ENCODE measurements at regions not wholly inside any gene's neighbourhood (a gene's known extent, or its start where the extent isn't known, plus 50 kb on each side); places are given as distances from the start of the nearest gene placed in this dataset.

DNA sequence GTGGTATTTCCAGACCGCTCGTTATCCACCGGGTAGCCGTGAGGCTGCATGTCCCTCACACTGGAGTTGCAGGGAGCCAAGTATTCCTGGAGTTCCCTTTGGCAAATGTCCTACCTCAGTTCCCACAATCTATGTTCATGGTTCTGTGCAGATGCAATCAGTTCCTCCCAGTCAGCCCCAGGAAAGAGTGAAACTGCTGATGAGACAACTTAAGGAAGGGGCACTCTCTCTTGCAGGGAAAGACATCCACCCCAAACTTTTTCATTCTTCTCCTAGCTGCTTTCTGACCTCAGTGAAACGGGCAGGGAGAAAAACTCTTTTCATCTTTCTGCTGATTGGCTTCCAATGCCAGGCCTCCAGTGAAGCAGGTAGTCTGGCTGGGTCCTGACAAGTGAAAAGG is 205.1 kb upstream of the TMEM45B start:
- Histone ChIP-seq H3K9ac (replicated peaks; ENCODE audit: extremely low read depth, insufficient read depth, low read length) (no peak overlapping the region), H3K27me3 (ENCODE audit: control insufficient read depth in 2 of 2, insufficient read depth in 2 of 2, low read length in 2 of 2) (no peaks in the 10 kb centered on the region), H3K4me3 (replicated peaks in 1 of 3; ENCODE audit: insufficient read depth in 1 of 3, low read depth in 1 of 3, low read length in 3 of 3) (no peak overlapping the region), H3K36me3 (ENCODE audit: control insufficient read depth in 2 of 2, extremely low read depth in 1 of 2, insufficient read depth in 2 of 2, low read length in 2 of 2) (no peaks in the 10 kb centered on the region), H3K79me2 (ENCODE audit: control insufficient read depth, insufficient read depth, low read length) (no peaks in the 10 kb centered on the region), H3K4me1 (ENCODE audit: control insufficient read depth, extremely low read depth, insufficient read depth, low read length) (no peaks in the 10 kb centered on the region), H3K9me1 (replicated peaks; ENCODE audit: control insufficient read depth, extremely low read depth, insufficient read depth, low read length) (no peaks in the 10 kb centered on the region), H3K9me3 (replicated peaks; ENCODE audit: control insufficient read depth, insufficient read depth, low read length) (no peaks in the 10 kb centered on the region), H3K4me2 (ENCODE audit: insufficient read depth, low read length) (no peak overlapping the region), H3K27ac (ENCODE audit: insufficient read depth, low read depth, low read length) (no peak overlapping the region), H4K20me1 (replicated peaks; ENCODE audit: control insufficient read depth, extremely low read depth, insufficient read depth, low read length) (no peaks in the 10 kb centered on the region), H2AFZ (ENCODE audit: low read depth, low read length) (no peak overlapping the region)
- no TSS peak for BruUV-seq (replicated peaks)
- dilution Hi-C loops (cut with MboI; ENCODE audit: extremely low pct_ligation_motif_present, low sequenced_read_pairs) (no loop called here), intact Hi-C loops (cut with micrococcal nuclease) (no loop called here)
- POLR2A ChIA-PET = no interaction called here
- CTCF ChIA-PET = interaction anchor here (1.1 kb wide), 1 partner anchor 16 kb away, joined by 3 read pairs; no protein-coding TSS in a partner anchor
- DNase-seq (ENCODE audit: low read depth, low spot score) = no peak
- FAIRE-seq = no peak
- TF ChIP-seq, protein P1, sequence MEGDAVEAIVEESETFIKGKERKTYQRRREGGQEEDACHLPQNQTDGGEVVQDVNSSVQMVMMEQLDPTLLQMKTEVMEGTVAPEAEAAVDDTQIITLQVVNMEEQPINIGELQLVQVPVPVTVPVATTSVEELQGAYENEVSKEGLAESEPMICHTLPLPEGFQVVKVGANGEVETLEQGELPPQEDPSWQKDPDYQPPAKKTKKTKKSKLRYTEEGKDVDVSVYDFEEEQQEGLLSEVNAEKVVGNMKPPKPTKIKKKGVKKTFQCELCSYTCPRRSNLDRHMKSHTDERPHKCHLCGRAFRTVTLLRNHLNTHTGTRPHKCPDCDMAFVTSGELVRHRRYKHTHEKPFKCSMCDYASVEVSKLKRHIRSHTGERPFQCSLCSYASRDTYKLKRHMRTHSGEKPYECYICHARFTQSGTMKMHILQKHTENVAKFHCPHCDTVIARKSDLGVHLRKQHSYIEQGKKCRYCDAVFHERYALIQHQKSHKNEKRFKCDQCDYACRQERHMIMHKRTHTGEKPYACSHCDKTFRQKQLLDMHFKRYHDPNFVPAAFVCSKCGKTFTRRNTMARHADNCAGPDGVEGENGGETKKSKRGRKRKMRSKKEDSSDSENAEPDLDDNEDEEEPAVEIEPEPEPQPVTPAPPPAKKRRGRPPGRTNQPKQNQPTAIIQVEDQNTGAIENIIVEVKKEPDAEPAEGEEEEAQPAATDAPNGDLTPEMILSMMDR (IDR thresholded peaks at IDR 0.05; ENCODE audit: extremely low read depth in 1 of 2, insufficient read depth in 1 of 2, low read depth in 1 of 2, low read length in 2 of 2) = no peak
- no peak for TF ChIP-seq POLR2A (IDR thresholded peaks at IDR 0.05; ENCODE audit: low read depth, low read length)
- TF ChIP-seq, protein P2, sequence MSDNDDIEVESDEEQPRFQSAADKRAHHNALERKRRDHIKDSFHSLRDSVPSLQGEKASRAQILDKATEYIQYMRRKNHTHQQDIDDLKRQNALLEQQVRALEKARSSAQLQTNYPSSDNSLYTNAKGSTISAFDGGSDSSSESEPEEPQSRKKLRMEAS (IDR thresholded peaks at IDR 0.05; ENCODE audit: insufficient read depth, insufficient read length) = no peak

DNA sequence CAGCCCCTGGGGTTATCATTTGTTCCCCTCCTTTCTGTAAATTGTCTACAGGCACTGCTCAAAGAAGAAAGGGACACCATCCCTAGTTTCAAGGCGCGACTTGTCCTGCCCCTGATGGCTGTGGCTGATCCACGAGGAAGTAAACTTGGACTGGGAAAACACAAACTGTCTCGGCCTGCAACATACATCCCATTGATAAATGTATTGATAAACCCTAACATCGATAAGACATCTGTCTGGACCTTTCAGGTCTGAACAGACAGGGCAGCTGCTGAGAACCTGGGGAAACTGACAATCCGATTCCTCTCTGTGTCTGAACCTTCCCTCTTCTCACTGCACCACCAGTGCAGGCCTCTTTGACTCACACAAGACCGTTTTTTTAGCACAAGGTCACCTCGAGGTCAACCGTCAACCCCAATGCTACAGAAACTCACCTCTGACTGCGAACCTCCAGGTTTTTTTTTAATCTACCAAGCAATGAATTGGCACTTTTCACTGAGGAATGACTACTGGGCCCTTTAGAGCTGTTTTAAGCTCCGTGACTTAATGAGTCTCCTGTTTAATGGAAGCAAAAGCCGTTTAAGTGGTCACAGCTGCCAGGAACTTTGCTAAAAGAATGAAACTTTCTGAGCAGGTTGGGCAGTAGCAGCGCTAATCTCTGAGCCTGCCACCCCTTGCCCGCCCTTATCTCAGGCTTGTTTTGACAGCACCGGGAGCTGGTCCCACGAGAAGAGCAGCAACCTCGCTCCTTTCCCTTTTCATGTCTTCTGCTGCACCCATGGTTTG is 203.8 kb upstream of the TMEM45B start:
- DNase-seq (ENCODE audit: low read depth, low spot score) (no peak), FAIRE-seq (no peak)
- TF ChIP-seq JUN (IDR thresholded peaks at IDR 0.05; ENCODE audit: borderline replicate concordance, insufficient read depth, insufficient read length, low read depth) (no peak), EZH2 (IDR thresholded peaks at IDR 0.05; ENCODE audit: borderline replicate concordance, low read depth, low read length, severe bottlenecking) (no peak), GATA2 (IDR thresholded peaks at IDR 0.05; ENCODE audit: insufficient read depth, insufficient read length, low read depth, low read length) (no peak), MYC (IDR thresholded peaks at IDR 0.05; ENCODE audit: low read depth, low read length) (no peak), POLR2A (IDR thresholded peaks at IDR 0.05; ENCODE audit: low read depth, low read length) (no peak), POLR2AphosphoS5 (IDR thresholded peaks at IDR 0.05; ENCODE audit: insufficient read depth, low read depth, low read length) (no peak), FOS (IDR thresholded peaks at IDR 0.05; ENCODE audit: borderline replicate concordance, insufficient read depth, low read length) (no peak)
- TF ChIP-seq, protein P1 (IDR thresholded peaks at IDR 0.05; ENCODE audit: extremely low read depth in 1 of 2, insufficient read depth in 1 of 2, low read depth in 1 of 2, low read length in 2 of 2) = no peak
- TF ChIP-seq, protein P2 (IDR thresholded peaks at IDR 0.05; ENCODE audit: insufficient read depth, insufficient read length) = no peak
- Histone ChIP-seq H3K9ac (replicated peaks; ENCODE audit: extremely low read depth, insufficient read depth, low read length) (no peak overlapping the region), H2AFZ (ENCODE audit: low read depth, low read length) (no peak overlapping the region), H4K20me1 (replicated peaks; ENCODE audit: control insufficient read depth, extremely low read depth, insufficient read depth, low read length) (no peaks in the 10 kb centered on the region), H3K79me2 (ENCODE audit: control insufficient read depth, insufficient read depth, low read length) (no peaks in the 10 kb centered on the region), H3K4me1 (ENCODE audit: control insufficient read depth, extremely low read depth, insufficient read depth, low read length) (no peaks in the 10 kb centered on the region), H3K27ac (ENCODE audit: insufficient read depth, low read depth, low read length) (no peak overlapping the region), H3K4me2 (ENCODE audit: insufficient read depth, low read length) (no peak overlapping the region), H3K4me3 (replicated peaks in 1 of 3; ENCODE audit: insufficient read depth in 1 of 3, low read depth in 1 of 3, low read length in 3 of 3) (no peak overlapping the region), H3K9me3 (replicated peaks; ENCODE audit: control insufficient read depth, insufficient read depth, low read length) (no peaks in the 10 kb centered on the region), H3K36me3 (ENCODE audit: control insufficient read depth in 2 of 2, extremely low read depth in 1 of 2, insufficient read depth in 2 of 2, low read length in 2 of 2) (no peaks in the 10 kb centered on the region), H3K9me1 (replicated peaks; ENCODE audit: control insufficient read depth, extremely low read depth, insufficient read depth, low read length) (no peaks in the 10 kb centered on the region), H3K27me3 (ENCODE audit: control insufficient read depth in 2 of 2, insufficient read depth in 2 of 2, low read length in 2 of 2) (no peaks in the 10 kb centered on the region)
- dilution Hi-C loops (cut with MboI; ENCODE audit: extremely low pct_ligation_motif_present, low sequenced_read_pairs) (no loop called here), intact Hi-C loops (cut with micrococcal nuclease) (no loop called here)
- no TSS peak for BruUV-seq (replicated peaks)
- ChIA-PET CTCF (no interaction called here), POLR2A (no interaction called here)

All from endothelial cell of umbilical vein (primary cell).